ENCODE measurements at regions not wholly inside any gene's neighbourhood (a gene's known extent, or its start where the extent isn't known, plus 50 kb on each side); places are given as distances from the start of the nearest gene placed in this dataset.
"Not testable (repeated sequence)": the region's sequence is repeated elsewhere in the genome, so short reads cannot be mapped to it uniquely, and the experiment has no call there.

- no peak for DNase-seq (ENCODE audit: low read depth)
These were observed 135.8 kb downstream of the PLCE1 start for GRCh38 chr10:94129393-94130130.

- no peak for DNase-seq (ENCODE audit: low read depth)
These were observed 138.2 kb downstream of the PLCE1 start for GRCh38 chr10:94131885-94132284.

GRCh38 chr10:94133239-94133638, 139.5 kb downstream of the PLCE1 start:
- DNase-seq (ENCODE audit: low read depth), result no peak

- no peak for DNase-seq (ENCODE audit: low read depth)
These were observed 144.0 kb downstream of the PLCE1 start for GRCh38 chr10:94137747-94138146.

- no peak for DNase-seq (ENCODE audit: low read depth)
These were observed 144.7 kb downstream of the PLCE1 start for GRCh38 chr10:94138391-94138790.

- no peak for DNase-seq (ENCODE audit: low read depth)
These were observed 149.5 kb downstream of the PLCE1 start for GRCh38 chr10:94143261-94143660.

GRCh38 chr10:94146313-94146712, 152.6 kb downstream of the PLCE1 start:
- no peak for DNase-seq (ENCODE audit: low read depth)

- DNase-seq (ENCODE audit: low read depth), result no peak
These were observed 153.0 kb downstream of the PLCE1 start for GRCh38 chr10:94146746-94147145.

- DNase-seq (ENCODE audit: low read depth), result no peak
These were observed 156.0 kb downstream of the PLCE1 start for GRCh38 chr10:94149702-94150101.

- no peak for DNase-seq (ENCODE audit: low read depth)
These were observed 156.9 kb downstream of the PLCE1 start for GRCh38 chr10:94150541-94151184.

GRCh38 chr10:94155722-94156271, 162.1 kb downstream of the PLCE1 start:
- no peak for DNase-seq (ENCODE audit: low read depth)

- DNase-seq (ENCODE audit: low read depth), result no peak
These were observed 162.7 kb downstream of the PLCE1 start for GRCh38 chr10:94156453-94156852.

GRCh38 chr10:94165158-94165611, 171.5 kb downstream of the PLCE1 start:
- not testable (repeated sequence) for DNase-seq (ENCODE audit: low read depth)

GRCh38 chr10:94172332-94172731, 178.6 kb downstream of the PLCE1 start:
- DNase-seq (ENCODE audit: low read depth), result no peak

- DNase-seq (ENCODE audit: low read depth), result no peak
These were observed 179.9 kb downstream of the PLCE1 start for GRCh38 chr10:94173594-94173993.

GRCh38 chr10:94174838-94175237, 181.1 kb downstream of the PLCE1 start:
- no peak for DNase-seq (ENCODE audit: low read depth)

GRCh38 chr10:94178475-94179253, 184.1 kb downstream of the NOC3L start:
- DNase-seq (ENCODE audit: low read depth), result no peak

GRCh38 chr10:94180576-94180975, 182.2 kb downstream of the NOC3L start:
- DNase-seq (ENCODE audit: low read depth), result no peak

- no peak for DNase-seq (ENCODE audit: low read depth)
These were observed 179.0 kb downstream of the NOC3L start for GRCh38 chr10:94183666-94184264.

GRCh38 chr10:94186722-94187121, 176.0 kb downstream of the NOC3L start:
- no peak for DNase-seq (ENCODE audit: low read depth)

- no peak for DNase-seq (ENCODE audit: low read depth)
These were observed 170.4 kb downstream of the NOC3L start for GRCh38 chr10:94192333-94192732.

GRCh38 chr10:94192974-94193373, 169.8 kb downstream of the NOC3L start:
- no peak for DNase-seq (ENCODE audit: low read depth)

All from activated T-helper 9 cell treated with anti-CD3 and anti-CD28 coated beads, Interleukin-2, amount 50 U/mL, for 16 hours (primary cell).